NCI-H69 (cell line): ENCODE measurements at regions not wholly inside any gene's neighbourhood (a gene's known extent, or its start where the extent isn't known, plus 50 kb on each side); places are given as distances from the start of the nearest gene placed in this dataset.
"Not testable (repeated sequence)": the region's sequence is repeated elsewhere in the genome, so short reads cannot be mapped to it uniquely, and the experiment has no call there.

ENCODE experiments used
- DNase-seq: peaks from one replicate; lab custom pipeline; 2025; lab: John Stamatoyannopoulos, UW

DNA sequence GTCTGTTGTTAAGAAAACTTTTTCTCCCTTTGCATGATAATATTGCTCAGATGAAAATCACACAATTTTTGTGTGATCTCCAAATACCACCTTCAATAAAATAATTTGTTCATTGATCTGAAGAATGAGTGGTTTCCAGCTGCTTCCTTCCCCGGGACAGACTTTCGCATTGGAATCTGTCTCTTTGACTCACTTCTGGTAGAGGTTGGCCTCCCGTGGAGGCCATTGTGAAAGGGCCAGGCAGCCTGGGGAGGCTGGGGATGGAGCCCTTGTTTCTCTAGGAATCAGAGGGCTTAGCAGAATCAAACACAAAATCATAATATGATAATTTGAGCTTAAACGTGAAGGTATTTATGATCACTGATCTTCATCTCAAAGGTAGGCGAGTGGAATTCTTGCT lies 135.0 kb upstream of the ZNF536 start:
- no peak for DNase-seq

DNA sequence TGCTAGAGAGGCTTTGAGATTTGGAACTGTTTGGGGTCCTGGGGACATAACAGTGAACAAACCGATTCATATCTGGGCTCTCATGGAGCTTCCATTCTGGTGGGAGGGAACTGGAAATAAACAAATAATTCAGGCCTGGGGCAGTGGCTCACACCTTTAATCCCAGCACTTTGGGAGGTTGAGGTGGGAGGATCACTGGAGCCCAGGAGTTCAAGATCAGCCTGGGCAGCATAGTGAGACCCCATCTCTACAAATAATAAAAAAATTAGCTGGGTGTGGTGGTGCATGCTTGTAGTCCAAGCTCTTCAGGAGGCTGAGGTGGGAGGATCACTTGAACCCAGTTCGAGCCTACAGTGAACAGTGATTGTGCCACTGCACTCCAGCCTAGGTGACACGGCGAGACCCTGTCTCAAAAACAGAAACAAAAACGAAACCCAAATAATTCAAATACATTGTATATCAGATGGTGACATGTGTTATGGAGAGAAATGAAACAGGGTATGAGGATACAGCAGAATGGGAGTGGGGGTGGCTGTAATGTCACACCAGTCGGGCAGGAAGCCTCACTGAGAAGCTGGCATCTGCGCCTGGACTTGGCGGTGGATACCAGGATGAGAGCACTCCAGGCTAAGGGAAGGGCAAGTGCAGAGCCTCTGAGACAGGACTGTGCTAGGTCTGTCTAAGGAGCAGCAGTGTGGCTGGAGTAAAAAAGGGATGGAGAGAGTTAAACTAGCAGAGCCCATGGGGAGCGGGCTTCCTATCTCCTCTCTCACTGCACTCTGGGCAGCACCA lies 131.1 kb upstream of the ZNF536 start:
- DNase-seq = no peak

DNA sequence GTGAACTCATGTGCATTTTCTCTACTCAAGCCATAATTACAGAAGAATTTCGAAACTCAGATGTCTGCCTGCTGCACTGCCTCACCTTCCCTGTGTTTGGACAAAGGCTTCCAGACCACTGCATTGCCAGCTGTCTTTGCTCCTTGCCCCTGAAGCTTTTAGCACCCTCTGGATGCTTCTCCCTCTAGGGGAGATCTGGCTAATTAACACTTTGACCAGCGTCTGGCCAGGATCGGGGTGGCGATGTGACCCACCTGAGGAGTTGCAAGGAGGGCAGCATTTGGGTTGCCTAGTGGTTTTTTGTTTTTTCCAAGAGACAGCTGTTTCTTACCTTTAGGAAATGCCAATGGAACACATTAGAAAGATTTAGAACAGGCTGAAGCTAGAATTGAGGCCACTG lies 127.7 kb upstream of the ZNF536 start:
- DNase-seq = no peak

DNA sequence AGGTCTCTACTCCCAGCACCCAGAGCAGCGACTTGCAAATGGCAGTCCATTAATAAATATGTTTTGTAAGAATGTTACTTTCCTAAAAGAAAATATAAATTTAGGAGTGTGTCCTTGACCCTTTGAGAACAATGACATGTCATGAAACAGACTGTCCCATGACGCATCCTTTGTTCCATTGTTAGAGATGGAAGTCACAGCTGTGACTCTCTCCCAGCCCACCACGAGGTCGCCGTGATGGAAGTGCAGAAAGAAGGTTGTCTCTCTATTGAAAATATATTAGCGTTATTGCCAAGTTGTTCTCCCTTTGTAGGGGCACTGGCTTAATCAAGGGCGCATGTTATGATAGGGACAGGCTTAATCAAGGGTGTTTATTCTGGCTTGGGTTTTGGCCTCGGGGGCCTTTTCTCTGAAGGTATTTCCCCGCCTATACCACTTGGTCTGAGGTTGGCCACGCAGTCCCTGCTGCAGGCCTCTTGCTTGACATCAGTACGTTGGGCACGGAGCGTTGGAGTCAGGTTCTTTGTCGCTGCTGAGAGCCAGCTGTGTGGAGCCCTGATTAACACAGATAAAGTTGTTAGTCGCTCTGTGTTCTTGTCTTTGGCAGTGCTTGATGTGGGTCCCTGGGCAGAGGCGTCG lies 126.7 kb upstream of the ZNF536 start:
- no peak for DNase-seq

DNA sequence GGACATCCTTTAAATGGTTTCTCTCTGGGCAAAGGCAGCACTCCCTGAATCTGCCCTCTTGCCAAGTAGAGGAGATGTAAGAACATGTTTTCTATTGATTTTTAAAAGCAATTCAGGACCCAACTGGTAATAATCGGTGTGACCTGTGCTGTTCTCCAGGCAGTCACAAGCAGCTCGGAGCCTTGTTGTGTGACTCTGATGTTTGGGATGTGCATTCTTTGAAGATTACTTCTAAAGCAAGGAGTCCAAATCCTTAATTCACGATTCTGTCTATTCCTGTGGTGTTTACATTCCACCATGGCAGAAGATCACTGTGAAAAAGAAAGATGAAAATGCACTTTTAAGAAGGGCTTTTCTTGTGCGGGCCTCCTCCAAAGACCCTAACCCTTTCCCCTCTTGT lies 122.3 kb upstream of the ZNF536 start:
- DNase-seq = no peak

DNA sequence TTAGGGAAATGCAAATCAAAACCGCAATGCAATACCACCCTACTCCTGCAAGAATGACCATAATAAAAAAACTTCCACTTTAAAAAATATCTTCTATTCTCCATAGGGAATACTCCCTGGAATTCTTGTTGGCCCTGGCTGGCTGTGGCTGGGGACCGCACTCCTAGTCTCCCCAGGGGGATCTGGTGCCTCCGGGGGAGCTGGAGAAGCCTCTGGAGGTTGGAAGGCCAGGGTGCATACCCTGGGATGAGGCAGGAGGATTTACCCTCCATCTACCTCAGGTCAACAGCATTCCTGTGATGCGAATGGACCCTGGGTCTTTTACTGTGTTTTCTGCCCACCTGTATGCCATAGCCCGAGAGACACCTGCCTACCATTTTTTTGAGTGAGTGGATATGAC lies 120.0 kb upstream of the ZNF536 start:
- no peak for DNase-seq

DNA sequence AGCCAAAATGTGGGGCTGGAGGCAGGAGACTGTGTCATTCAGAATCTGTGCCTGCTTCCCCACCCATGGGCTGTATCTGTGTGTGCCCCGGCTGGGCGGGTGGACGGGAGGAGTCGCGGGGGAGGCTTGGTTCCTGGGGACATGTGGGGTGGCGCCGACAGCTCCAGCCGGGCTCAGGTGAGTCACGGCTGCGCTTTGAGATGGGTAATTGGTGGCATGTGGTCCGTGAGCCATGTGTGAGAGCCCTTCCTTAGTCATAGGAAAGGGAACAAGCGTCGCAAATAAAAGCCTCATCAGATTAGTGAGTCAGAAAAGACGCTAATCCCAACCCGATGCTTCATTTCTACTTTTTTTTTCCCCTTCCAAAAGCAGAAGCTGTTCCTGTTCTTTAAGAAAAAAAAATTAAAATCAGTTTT lies 118.6 kb upstream of the ZNF536 start:
- DNase-seq = peak; percentile 1

DNA sequence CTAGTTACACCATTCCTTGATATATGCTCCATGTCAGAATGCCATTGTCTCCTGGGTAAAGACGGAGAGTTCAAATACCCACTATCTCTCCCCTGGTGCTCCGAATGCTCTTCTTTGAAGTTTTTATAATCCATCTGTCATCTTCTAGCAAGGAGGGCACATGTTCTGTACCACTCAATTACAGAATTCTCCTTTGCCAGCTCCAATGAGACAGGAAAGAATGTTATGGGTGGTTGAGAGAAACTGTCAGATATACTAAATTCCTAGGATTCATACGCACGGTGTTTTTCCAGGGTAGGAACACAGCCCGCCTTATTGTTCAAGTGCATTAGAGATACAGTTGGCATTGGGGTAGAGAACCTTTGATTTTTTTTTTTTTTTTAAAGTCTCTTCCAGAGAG lies 118.0 kb upstream of the ZNF536 start:
- DNase-seq = no peak

DNA sequence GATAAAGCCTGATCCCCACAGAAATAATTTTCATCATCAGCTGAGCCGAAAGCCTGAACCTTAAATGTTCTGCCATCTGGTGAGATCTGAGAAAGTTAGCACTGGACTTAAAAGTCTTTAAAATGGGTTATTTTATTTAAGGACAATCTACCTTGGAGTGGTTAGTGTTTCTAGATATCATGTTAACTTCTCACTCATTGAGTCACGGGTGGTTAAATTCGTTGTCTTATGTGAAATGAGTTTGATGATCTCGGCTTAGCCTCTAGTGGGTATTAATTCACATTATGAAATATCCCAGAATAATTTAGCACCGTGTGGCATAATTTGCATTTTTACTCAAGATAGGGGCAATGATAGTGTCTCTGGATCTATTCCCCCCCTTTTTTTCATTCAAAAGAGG lies 117.4 kb upstream of the ZNF536 start:
- no peak for DNase-seq

DNA sequence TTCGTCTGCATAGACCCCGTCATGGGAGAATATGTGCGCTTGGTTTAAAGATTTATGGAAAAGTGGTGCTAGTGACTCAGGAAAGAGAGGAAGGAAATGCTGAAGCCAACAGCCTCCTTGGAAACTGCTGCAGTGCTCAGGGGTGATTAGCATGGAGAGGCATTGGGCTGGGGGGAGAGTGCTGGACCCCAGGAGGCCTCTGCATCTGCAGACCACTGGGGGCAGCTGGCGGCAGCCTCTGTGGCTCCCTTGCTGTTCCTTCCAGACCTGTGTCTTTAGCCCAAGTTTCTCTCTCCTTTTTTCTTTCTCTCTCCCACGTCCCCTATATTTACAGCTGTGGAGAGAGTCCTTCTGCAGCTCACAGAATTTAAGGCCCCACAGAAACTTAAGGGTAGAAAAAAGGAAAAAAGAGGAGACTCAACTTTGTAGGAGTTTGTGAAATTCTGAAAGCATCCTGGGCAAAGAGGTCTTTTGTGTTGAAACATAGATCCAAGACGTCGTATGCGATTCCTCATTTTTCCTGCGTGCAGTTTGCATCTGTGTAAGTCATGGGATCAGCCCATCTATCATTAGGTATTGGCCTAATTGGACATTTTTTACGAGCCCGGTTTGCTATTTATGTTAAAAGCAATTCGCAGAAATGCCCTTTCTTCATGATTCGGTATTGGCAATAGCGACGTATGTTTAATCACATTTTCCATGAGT lies 116.2 kb upstream of the ZNF536 start:
- no peak for DNase-seq

DNA sequence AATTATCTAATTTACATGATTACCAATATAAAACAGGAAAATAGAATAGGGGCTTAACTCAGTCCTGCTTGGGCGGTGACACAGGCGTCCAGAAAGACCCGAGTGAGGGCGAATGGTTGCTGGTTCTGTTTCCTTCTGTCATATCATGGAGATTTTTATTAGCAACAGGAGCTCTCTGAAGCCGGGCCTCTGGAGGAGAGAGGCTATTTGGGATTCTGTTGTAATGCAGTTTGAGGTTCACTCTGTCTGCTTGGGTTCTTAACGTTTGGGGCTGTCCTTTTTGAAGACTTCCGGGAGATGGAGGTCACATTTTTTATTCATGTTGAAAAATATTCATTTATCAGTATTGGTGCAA lies 115.7 kb upstream of the ZNF536 start:
- no peak for DNase-seq

DNA sequence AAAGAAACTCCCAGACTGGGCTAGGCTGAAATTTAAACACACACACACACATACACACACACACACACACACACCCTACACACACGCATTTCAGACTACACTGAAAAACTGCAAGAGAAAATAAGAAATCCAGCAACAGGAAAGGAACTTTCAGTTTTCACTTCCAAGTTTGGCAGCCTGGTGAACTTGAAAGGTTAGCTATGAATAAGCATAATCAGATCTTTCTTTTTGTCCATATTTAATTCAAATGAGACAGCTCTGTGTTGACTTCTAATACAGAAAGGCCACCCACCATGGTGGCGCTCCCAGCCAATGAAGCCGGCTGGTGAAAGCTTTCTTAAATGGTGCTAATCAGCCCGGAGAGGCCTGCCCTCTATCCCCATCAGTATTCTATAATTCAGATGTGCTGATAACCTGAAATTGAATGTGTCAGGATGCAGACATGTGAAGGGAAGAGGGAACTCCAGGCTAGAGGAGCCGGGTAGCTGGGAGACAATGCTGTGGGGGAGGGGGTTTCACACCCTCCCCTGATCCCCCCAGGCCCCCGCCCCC lies 108.3 kb upstream of the ZNF536 start:
- no peak for DNase-seq

DNA sequence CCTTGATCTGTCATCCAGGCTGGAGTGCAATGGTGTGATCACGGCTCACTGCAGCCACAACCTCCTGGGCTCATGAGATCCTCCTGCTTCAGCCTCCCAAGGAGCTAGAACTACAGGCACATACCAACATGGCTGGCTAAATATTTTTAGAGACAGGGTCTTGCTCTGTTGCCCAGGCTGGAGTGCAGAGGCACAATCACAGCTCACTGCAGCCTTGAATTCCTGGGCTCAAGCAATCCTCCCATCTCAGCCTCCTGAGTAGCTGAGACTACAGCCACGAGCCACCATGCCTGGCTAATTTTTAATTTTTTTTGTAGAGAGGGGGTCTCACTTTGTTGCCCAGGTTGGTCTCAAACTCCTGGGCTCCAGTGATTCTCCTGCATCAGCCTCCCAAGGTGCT lies 106.3 kb upstream of the ZNF536 start:
- DNase-seq = not testable (repeated sequence)

DNA sequence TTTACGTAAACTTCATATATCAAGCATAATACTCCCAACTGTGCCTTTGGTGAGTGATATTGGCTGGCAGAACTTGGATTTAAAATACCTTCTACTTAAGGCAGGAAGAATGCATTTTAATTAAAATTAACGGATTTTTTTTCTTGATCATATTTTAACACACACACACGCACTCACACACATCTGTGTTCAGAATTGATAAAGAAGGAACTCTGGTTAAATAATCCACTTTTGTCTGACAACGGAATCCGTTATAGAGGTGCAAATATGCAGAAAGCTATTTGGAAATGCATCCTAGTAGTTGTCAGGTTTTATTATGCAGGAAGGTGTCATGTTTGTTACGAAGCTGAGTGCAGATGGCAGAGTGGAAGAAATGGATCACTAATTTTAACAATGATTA lies 105.5 kb upstream of the ZNF536 start:
- no peak for DNase-seq

DNA sequence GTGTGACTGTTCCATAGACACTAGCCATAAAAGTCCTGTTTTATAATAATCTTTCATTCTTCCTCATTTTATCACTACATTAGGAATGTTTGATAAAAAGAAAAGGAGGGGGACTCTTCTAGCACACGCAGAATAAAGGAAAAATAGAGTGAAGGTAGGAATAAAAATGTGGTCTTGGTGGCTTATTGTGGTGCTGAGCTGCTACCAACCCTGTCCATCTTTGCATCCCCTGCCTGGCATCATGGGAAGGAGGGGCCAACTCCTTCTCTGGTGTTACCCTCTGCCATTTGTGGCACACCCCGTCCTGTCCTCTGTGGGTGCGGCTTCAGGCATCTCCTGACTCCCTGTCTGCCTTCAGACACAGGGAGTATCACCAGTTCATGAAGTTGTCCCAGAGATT lies 104.9 kb upstream of the ZNF536 start:
- DNase-seq = no peak

DNA sequence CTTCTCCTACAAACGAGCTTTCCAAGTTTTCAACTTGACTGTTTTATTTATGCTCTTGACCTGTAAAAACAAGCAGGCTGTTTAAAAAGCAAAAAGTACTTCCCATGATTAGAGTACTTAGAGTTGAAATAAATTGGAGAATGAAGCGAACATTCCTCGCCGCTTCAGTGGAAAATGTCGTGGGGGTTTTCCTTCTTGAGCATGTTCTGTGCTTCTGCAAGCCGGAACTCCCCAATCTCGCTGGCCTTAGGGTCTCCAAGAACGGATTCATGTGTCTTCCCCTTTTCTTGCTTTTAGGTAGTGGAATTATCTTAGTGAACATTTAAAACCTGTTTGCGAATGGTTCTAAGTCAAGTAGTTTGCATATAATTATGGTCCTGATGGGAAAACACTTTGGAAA lies 103.6 kb upstream of the ZNF536 start:
- no peak for DNase-seq

DNA sequence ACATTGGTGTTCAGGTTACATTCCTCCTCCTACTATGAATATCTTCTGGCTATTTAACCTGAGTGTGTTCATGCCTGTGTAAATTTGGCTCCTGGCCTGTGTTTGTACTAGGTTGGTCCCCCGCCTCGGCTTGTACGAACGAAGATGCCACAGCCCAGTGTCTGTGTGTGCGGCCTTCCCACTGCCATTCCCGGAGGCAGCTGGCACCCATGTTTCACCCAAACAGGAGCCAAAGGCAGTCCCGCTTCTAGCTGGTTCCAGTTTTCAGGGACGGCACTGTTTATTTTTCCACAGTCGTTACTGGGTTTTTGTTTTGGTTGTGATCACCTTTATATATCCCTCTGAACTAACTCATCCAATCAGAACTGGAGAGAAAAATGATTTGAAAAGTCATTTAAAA lies 102.5 kb upstream of the ZNF536 start:
- DNase-seq = no peak

DNA sequence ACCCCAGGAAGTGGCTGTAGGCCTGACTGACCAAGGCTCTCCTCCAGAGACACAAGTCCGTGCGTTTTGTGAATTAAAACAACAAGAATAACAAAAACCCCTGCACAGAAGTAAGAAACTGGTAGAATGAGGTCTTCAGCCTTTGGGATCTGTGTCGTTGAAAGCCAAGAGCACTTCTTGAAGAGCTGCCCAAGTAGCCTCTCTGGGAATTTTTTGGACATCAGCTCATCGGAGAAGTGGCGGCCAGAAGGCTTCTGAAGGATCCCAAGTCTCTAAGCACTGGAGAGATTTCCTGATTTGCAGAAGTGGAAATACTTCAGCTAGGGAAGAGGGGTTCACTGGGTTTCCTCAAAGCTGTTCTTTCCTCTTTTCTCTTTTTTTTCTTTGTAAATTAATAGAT lies 100.4 kb upstream of the ZNF536 start:
- no peak for DNase-seq

DNA sequence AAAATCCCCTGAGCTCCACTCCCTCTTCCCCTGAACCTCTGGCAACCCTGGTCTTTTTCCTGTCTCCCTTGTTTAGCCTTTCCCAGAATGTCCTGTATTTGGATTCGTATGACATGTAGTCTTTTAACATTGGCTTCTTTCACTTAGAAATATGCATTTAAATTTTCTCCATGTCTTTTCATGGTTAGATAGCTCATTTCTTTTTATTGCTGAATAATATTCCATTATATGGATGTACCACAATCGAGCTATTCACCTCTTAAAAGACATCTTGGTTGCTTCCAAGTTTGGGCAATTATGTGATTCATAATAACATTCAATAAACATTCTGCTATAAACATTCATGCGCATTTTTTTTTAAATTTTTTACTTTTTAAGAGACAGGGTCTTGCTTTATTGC lies 99.6 kb upstream of the ZNF536 start:
- DNase-seq = no peak

DNA sequence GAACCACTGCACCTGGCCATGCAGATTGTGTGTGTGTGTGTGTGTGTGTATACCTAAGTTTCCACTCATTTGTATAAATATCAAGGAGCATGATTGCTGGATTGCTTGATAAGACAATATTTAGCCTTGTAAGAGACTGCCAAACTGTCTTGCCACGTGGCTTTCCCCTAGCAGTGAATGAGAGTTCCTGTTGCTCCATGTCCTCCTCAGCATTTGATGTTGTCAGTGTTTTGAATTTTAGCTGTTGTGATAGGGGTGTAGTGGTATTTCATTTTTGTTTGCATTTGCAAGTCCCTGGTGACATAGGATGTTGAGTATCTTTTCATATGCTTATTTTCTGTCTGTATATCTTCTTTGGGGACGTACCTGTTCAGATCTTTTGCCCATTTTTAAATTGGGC lies 99.0 kb upstream of the ZNF536 start:
- DNase-seq = no peak

DNA sequence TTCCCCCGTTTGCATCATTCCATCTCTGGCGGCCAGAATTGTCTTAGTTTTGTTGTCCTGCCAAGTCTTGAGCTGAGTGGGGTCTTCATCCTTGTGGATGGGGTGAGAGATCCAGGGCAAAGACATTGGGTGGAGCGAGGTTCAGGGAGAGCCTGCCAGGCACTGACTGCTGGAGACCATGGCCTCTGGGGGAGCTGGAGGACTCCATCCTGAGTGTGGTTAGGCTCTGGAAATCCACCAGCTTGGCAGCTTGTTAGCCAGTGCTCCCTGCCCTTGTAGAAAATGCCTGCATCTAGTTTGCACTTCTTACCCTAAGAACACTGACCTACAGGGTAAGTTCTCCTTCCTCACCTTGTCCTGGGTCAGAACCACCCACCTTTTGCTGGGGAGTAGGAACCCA lies 97.2 kb upstream of the ZNF536 start:
- DNase-seq = no peak

DNA sequence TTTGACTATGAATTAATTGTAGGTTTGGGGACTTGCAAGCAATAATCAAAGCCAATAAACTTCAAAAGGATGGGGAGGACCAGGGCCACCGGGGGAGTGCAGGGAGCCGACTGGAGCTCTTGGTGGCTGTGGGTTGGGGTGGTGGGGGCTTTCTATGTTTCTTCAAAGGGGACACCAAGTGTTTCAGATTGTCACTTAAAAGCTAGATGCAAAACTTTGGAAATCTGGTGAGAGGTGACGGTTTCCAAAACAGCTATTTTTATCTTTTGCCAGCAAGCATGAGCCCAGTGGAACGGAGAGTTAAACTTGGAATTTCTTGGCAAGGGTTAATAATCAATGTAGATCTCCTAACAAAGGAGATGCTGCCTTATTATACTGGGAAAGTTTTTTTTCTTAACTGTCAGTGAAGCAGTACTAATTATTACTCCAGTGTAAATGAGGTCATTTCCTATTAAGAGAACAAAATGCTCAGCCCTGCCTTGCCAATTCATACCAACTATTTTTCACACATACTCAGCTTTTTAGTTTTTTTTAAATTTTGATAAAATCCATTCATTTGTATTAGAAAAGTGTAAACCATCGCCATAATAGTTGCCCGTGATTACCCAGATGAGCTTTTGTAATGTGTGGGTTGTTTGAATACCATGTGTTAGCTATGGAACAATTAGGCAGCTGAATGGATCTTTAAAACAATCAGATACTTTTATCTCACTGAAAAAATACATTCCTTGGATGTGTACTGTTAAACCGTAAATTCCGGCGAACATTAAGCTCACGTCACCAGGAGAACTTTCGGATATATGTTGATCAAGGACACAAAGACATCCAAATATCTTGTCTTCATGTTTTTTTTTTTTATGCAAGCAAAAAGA lies 95.9 kb upstream of the ZNF536 start:
- no peak for DNase-seq
